K562 (cell line): ENCODE measurements at regions not wholly inside any gene's neighbourhood (a gene's known extent, or its start where the extent isn't known, plus 50 kb on each side); places are given as distances from the start of the nearest gene placed in this dataset.

Experiments used
- TF ChIP-seq, protein P1 (sequence below), 3 experiments: IDR thresholded peaks in 2 of 3; conservative IDR thresholded peaks in 1 of 3; 2 replicates each; pipeline ENCODE4 v1.5.1; 2011 to 2012; ENCODE audit warnings: low read length in 3 of 3, mild to moderate bottlenecking in 3 of 3, control low read depth in 2 of 3, improper control_type of control experiment in 1 of 3, inconsistent platforms in 1 of 3, low read depth in 1 of 3, mixed read lengths in 1 of 3, moderate library complexity in 1 of 3; ENCODE audit not compliant: insufficient read depth in 2 of 3
- TF ChIP-seq, protein P2 (sequence below): fragments of 450-650 bp; IDR thresholded peaks from 2 replicates; pipeline ENCODE4 v1.6.1; 2017; ENCODE audit warnings: mild to moderate bottlenecking, moderate library complexity

DNA sequence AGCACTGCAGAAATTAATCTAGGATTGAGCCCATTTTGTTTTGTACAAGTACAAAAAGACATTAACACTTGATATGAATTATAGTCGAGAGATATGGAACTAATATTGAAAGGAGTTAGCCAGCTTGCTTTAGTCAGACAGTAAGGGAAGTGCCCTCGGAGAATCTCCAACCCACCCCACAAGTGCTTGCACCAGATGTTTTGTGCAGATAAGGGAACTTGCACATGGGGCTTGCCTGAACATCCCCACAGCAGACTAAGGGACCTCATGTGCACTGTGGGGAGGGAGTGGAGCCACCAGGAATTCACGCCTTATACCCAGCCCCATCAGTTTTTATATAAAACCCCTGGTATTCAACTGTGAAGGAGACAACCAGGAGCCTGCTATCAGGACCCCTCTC, 122.3 kb downstream of the EFHB start:
- TF ChIP-seq, protein P1, sequence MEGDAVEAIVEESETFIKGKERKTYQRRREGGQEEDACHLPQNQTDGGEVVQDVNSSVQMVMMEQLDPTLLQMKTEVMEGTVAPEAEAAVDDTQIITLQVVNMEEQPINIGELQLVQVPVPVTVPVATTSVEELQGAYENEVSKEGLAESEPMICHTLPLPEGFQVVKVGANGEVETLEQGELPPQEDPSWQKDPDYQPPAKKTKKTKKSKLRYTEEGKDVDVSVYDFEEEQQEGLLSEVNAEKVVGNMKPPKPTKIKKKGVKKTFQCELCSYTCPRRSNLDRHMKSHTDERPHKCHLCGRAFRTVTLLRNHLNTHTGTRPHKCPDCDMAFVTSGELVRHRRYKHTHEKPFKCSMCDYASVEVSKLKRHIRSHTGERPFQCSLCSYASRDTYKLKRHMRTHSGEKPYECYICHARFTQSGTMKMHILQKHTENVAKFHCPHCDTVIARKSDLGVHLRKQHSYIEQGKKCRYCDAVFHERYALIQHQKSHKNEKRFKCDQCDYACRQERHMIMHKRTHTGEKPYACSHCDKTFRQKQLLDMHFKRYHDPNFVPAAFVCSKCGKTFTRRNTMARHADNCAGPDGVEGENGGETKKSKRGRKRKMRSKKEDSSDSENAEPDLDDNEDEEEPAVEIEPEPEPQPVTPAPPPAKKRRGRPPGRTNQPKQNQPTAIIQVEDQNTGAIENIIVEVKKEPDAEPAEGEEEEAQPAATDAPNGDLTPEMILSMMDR (IDR thresholded peaks at IDR 0.05 in 2 of 3, conservative IDR thresholded peaks at IDR 0.05 in 1 of 3; ENCODE audit: insufficient read depth in 2 of 3, low read depth in 1 of 3, low read length in 3 of 3), result no peak
- TF ChIP-seq, protein P2, sequence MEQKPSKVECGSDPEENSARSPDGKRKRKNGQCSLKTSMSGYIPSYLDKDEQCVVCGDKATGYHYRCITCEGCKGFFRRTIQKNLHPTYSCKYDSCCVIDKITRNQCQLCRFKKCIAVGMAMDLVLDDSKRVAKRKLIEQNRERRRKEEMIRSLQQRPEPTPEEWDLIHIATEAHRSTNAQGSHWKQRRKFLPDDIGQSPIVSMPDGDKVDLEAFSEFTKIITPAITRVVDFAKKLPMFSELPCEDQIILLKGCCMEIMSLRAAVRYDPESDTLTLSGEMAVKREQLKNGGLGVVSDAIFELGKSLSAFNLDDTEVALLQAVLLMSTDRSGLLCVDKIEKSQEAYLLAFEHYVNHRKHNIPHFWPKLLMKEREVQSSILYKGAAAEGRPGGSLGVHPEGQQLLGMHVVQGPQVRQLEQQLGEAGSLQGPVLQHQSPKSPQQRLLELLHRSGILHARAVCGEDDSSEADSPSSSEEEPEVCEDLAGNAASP, result no peak
